GM21526 (cell line): ENCODE measurements at regions not wholly inside any gene's neighbourhood (a gene's known extent, or its start where the extent isn't known, plus 50 kb on each side); places are given as distances from the start of the nearest gene placed in this dataset.
"Not testable (repeated sequence)": the region's sequence is repeated elsewhere in the genome, so short reads cannot be mapped to it uniquely, and the experiment has no call there.

ENCODE experiments used
- ATAC-seq: cut with Tn5 transposase; IDR thresholded peaks from one replicate; pipeline ENCODE4 v1.9.1; 2021; ENCODE audit warnings: moderate library complexity; ENCODE audit not compliant: unreplicated experiment, low FRiP score

DNA sequence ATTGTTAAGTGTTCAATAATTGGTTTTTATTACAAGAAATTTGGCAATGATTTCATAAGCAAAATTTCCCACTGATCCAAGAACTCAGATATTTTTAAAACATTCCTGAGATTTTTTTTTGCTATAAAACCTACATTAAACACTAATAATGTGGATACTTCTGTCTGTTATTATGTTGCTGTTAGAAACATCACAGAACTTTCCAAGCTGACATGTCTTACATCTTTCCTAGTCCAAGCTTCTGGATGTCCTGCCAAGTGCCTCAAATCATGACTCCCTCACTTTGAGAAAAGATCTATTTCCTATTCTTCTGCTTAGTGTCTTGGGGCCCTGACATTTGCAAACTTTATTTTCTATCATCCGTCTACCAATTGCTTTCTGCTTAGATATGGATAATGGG, 110.8 kb downstream of the RFPL4B start:
- ATAC-seq: no peak

DNA sequence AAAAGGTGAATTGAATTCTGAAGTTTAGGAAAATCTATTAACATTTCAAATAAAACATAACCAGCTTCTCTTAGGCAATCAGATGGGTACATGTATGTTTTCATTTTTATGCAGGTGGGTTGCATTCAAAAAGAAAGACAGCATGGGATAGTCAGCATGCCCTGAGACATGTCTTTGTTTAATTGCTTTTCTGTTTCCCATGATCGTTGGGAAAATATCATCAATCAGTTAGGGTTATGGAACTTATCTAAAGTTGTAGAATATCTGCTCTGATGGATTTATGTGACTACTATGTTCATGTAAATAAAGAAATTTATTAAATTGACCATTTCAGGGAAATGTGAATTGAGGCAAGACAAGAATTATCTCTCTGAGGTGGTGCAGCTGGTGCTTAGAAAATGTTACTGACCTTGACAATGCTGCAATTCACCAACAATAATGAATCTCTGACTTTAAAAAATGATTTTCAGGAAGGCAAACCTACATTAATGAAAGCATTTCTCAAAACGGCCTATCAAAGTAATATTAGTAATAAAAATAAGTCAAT, 112.7 kb downstream of the RFPL4B start:
- no peak for ATAC-seq

DNA sequence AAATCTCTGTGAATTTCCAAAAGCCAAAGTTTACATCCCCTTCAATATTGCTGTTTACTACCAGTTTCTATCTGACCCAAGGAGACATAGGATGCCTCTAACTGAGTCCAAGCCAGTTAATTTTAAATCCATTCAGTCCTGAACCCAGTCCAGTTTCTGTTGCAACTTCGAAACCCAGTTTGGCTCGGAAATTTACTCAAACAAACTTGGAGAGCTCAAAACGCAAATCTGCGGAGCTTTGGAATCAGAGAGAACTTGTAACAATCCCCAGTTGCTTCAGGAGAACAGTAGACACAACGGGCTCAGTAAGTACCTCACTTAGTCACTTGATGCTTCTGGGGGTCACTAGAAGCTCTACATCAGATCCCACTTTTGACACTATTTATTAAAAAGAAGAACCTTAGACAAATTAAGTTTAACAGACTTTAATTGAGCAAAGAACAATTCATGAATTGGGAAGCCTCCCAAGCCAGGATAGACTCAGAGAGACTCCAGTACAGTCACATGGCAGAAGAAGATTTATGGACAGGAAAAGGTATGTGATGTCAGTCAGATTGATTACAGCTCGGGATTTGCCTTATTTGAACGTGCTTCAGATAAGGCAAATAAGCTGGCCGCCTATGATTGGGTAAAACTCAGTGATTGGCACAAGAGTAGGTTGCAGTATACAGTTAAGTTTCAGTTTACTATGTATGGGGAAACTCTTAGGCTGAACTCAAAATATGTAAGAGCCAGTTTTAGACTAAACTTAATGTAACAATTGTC, 118.0 kb downstream of the RFPL4B start:
- ATAC-seq: no peak

DNA sequence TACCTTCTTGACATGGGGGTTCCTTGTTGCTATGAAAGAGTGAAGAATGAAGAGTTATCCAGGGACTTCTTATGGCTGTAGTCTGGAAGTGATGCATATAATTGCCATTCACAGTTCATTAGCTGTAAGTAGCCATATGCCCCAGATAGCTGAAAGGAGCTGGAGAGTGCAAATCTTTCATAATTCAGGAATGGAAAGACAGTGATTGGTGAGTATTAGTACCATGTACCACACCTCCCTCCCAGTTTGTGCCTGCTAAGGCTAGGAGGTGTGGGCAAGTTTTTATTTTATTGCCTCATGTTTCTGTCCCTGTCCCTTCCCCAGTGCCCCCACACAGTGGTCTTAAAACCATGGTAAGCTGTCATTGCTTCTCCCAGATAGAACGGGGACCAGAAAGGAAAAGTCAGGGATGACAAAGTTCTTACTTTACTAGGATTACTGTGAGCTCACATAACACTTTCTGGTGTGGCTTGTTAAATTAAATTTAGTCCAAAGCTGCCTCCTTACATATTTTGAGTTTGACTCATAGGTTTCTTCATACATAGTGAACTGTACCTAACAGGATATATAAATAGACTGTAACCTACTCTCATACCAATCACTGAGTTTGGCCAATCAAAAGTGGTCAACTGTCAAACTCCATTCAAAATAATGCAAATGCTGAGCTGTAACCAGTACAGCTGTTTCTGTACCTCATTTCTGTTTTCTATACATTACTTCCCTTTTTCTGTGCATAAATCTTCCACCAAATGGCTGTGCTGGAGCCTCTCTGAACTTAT, 119.4 kb downstream of the RFPL4B start:
- ATAC-seq: peak; percentile 96

- ATAC-seq: no peak
These were observed 121.2 kb downstream of the RFPL4B start for GRCh38 chr6:112468359-112468758.

DNA sequence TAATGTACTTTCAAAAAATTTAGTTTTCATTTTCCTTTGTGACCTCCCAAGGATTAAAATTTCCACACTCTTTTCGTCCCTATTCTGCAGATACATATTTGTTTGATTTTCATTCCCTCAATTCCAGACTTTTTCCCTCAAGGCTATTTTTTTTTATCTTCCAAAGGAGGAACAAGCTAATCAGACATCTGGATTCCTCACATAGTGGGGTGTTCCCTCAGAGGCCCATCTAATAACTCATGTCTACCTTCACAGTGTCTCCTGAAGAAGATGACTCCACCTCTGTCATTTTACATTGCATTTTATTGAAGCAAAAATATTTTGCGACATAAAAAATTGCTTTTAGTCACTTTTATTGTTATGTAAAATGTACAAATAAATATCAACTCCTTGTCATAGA, 122.2 kb downstream of the RFPL4B start:
- no peak for ATAC-seq

GRCh38 chr6:112470376-112470775, 123.2 kb downstream of the RFPL4B start:
- ATAC-seq: no peak

DNA sequence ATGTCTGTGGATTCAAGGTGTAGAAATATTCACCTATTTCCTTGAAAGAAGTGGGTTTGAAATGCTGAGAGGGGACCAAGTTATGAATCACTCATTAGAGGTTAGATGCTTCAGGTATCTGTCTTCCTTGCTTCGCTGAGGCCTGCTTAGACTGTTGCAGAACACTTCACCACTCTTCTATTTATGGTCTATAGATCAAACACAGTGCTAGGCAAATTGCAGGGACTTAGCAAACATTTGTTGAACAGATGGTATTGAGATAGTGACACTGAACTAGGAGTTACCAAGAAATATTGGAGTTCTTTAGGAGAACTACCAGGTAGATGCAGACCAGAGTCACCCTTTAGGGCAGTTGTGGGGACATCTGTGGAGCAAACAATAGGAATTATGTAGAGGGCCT, 123.8 kb downstream of the RFPL4B start:
- ATAC-seq: no peak

DNA sequence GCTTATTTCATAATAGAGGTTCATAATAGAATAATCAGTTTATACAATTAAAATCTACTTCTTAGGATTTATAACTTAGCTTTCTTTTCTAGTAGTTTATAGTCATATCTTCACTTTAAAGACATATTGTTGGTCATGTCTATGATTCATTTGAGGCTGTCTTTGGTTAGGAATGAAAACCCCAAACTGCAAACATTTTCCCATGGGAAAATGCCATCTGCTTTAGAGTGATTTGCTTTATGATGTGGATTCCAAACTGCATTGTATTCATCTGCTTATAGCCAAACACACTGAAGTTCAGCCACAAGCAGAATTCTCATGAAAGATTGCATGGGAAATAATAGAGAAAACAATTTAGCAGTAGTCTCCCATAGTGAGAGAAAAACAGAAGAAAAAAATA, 128.0 kb downstream of the RFPL4B start:
- no peak for ATAC-seq

GRCh38 chr6:112477125-112477524, 130.0 kb downstream of the RFPL4B start:
- no peak for ATAC-seq

GRCh38 chr6:112478036-112478435, 130.9 kb downstream of the RFPL4B start:
- no peak for ATAC-seq

- ATAC-seq: not testable (repeated sequence)
These were observed 132.8 kb downstream of the RFPL4B start for GRCh38 chr6:112479975-112480374.

DNA sequence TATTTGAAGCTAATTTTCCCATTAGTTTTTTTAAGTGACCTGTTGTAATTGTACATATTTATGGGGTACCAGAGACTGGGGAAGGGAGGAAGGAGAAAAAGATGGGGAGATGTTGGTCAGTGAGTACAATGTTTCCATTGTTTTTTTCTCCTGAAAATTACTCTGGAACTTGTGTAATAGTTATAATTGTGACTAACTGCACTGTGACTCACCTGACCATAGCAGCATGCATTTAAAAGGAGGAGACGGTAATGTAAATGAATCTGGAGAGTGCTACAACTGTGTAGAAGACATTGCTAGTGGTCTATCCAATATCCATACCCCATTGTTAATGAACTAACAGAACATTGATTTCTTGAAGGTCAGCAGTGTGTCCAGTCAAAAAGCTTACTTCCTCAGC, 133.4 kb downstream of the RFPL4B start:
- ATAC-seq: no peak

- ATAC-seq: no peak
These were observed 134.1 kb downstream of the RFPL4B start for GRCh38 chr6:112481211-112481610.

DNA sequence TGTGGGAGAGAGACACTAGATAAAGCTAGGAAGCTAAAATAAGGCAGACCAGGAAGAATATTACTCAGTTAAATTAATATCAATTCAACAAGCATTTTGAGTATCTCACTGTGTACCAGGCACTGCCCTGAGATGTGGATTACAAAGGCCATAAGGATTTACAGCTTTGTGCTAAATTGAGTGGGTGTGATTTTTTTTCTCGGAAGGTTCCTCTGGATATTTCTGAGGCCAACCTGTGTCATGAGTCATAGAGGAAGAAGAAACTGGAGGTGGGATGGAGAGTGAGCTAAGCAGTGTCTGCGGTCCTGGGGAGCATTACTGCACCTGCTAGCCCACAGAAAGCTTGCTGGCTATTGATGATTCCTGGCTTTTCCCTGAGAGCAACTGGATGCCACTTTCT, 135.2 kb downstream of the RFPL4B start:
- ATAC-seq: no peak

DNA sequence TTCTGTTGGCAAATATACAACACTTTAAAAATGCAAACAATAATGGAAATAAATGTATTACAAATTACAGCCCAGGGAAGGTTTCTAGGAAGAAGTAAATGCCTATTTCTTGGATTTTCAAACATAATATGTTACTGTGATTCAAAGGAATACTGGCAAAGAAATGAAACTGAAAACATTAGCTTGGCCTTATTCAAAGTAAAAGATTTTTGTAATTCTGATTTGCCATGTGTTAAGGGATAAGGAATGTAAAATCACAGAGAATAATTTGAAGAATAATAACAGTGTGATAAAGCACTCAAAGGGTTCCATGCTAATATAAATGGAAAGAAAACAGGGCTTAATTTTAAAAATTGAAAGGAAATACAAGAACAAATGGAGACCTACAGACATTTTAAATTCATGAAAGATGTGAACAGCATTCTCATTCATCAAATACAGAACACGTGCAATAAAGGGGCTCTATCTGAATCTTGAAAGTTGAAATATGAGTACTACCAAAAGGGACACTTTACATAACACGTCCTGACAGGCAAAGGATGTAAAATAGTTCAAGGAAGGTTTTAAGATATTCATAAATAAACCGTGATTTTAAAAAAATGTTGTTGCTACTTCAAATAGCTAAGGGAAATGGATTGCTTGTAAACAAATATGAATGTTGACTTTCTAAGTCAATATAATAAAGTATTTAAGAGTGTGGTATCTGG, 138.1 kb downstream of the RFPL4B start:
- ATAC-seq: no peak

DNA sequence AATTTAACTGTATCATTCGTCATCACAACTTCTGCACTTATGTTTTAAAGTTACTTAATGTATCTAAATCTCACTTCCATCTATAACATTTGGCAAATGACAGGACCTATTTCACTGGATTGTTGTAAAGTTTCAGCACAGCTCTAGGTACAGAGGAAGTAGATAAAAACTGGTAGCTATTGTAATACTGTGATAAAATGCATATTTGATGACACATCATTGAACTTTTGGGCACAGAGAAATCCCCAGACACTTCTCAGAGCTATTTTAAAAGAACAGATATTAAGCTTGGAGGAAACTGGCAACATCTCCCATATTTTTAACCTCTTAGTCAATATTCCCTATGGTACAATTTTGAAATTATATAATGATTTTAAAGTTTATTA, 138.7 kb downstream of the RFPL4B start:
- ATAC-seq: no peak

DNA sequence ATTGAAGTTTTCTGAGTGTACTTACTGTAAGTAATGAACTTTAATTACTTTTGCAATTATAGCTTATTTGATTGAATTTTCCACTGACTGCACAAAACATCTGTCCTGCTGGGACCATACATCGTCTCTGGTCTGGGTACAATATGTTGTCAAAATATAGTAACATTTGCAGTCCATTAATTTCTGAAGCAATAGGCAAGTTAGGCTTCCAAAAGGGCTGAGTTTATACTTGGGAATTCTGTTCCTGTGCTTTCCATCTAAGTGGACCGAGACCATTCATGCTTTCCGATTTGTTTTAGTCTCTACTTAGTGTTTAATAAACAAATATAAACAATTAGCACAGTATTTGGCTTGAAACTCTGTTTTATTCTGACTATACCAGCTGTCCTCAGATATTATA, 139.3 kb downstream of the RFPL4B start:
- no peak for ATAC-seq

GRCh38 chr6:112488238-112488637, 141.1 kb downstream of the RFPL4B start:
- ATAC-seq: no peak

- no peak for ATAC-seq
These were observed 154.6 kb downstream of the RFPL4B start for GRCh38 chr6:112501705-112502104.
